ENCODE measurements at regions not wholly inside any gene's neighbourhood (a gene's known extent, or its start where the extent isn't known, plus 50 kb on each side); places are given as distances from the start of the nearest gene placed in this dataset.

- H3K36me3 ChIP-seq: no peaks in the 10 kb centered on the region
- peaks cover 0 to 9% (median 3%) of the 10 kb centered on the region in 4 donors for H3K4me1 ChIP-seq
- TF ChIP-seq POLR2A (IDR thresholded peaks at IDR 0.05) (no peak), CTCF (IDR thresholded peaks at IDR 0.05) (no peak)
- no peak overlapping the region for H3K4me3 ChIP-seq
- intact Hi-C loops (cut with DNase I): no loop called here
- no peak for ATAC-seq
- 78% methylated on average over 3 of the region's 3 CpGs for WGBS (ENCODE audit: insufficient coverage, low coverage, low lambda C conversion rate, missing lambda C conversion rate)
- DNase-seq: no peak
- no peaks in the 10 kb centered on the region for H3K9me3 ChIP-seq
- no peaks in the 10 kb centered on the region for H3K27me3 ChIP-seq
- H3K27ac ChIP-seq: no peak overlapping the region
These were observed 209.7 kb upstream of the KLF3 start for GRCh38 chr4:38454284-38454683.

- no peak for TF ChIP-seq POLR2A (IDR thresholded peaks at IDR 0.05)
- TF ChIP-seq CTCF (IDR thresholded peaks at IDR 0.05): no peak
- no peaks in the 10 kb centered on the region for H3K4me1 ChIP-seq
- no peak overlapping the region for H3K4me3 ChIP-seq
- WGBS (ENCODE audit: insufficient coverage, low coverage, low lambda C conversion rate, missing lambda C conversion rate): 58% methylated on average over 7 of the region's 7 CpGs
- ATAC-seq: no peak
- H3K27me3 ChIP-seq: no peaks in the 10 kb centered on the region
- H3K9me3 ChIP-seq: no peaks in the 10 kb centered on the region
- H3K27ac ChIP-seq: no peak overlapping the region
- DNase-seq: no peak
- intact Hi-C loops (cut with DNase I): no loop called here
- H3K36me3 ChIP-seq: no peaks in the 10 kb centered on the region
These were observed 208.7 kb upstream of the KLF3 start for GRCh38 chr4:38455092-38455862.

- TF ChIP-seq POLR2A (IDR thresholded peaks at IDR 0.05) (no peak), CTCF (IDR thresholded peaks at IDR 0.05) (no peak)
- DNase-seq: no peak
These were observed 207.9 kb upstream of the KLF3 start for GRCh38 chr4:38456096-38456495.

GRCh38 chr4:38461342-38461741 lies 202.7 kb upstream of the KLF3 start:
- no peak overlapping the region for H3K27ac ChIP-seq
- 83% methylated on average over 7 of the region's 7 CpGs for WGBS (ENCODE audit: insufficient coverage, low coverage, low lambda C conversion rate, missing lambda C conversion rate)
- H3K36me3 ChIP-seq: no peaks in the 10 kb centered on the region
- H3K4me1 ChIP-seq: no peaks in the 10 kb centered on the region
- no peak overlapping the region for H3K4me3 ChIP-seq
- intact Hi-C loops (cut with DNase I): no loop called here
- ATAC-seq (no peak), DNase-seq (no peak)
- H3K27me3 ChIP-seq: no peaks in the 10 kb centered on the region
- H3K9me3 ChIP-seq: no peaks in the 10 kb centered on the region
- TF ChIP-seq POLR2A (IDR thresholded peaks at IDR 0.05) (no peak), CTCF (IDR thresholded peaks at IDR 0.05) (no peak)

More at GRCh38 chr4:38456096-38456495, 207.9 kb upstream of the KLF3 start:
- intact Hi-C loops (cut with DNase I): no loop called here
- ATAC-seq: no peak
- H3K4me1 ChIP-seq: no peaks in the 10 kb centered on the region
- no peaks in the 10 kb centered on the region for H3K27me3 ChIP-seq
- H3K4me3 ChIP-seq: no peak overlapping the region
- H3K27ac ChIP-seq: no peak overlapping the region
- WGBS (ENCODE audit: insufficient coverage, low coverage, low lambda C conversion rate, missing lambda C conversion rate): no CpG with 5 or more reads among the region's 1 CpG
- H3K36me3 ChIP-seq: no peaks in the 10 kb centered on the region
- no peaks in the 10 kb centered on the region for H3K9me3 ChIP-seq

All from right lobe of liver (tissue), 6 donors.